ENCODE measurements at regions not wholly inside any gene's neighbourhood (a gene's known extent, or its start where the extent isn't known, plus 50 kb on each side); places are given as distances from the start of the nearest gene placed in this dataset.

GRCh38 chr13:80754441-80754840 lies 413.5 kb upstream of the SPRY2 start:
- TF ChIP-seq POLR2A (IDR thresholded peaks at IDR 0.05) = no peak
- no peak for TF ChIP-seq EP300 (IDR thresholded peaks at IDR 0.05)
- TF ChIP-seq, protein P1, sequence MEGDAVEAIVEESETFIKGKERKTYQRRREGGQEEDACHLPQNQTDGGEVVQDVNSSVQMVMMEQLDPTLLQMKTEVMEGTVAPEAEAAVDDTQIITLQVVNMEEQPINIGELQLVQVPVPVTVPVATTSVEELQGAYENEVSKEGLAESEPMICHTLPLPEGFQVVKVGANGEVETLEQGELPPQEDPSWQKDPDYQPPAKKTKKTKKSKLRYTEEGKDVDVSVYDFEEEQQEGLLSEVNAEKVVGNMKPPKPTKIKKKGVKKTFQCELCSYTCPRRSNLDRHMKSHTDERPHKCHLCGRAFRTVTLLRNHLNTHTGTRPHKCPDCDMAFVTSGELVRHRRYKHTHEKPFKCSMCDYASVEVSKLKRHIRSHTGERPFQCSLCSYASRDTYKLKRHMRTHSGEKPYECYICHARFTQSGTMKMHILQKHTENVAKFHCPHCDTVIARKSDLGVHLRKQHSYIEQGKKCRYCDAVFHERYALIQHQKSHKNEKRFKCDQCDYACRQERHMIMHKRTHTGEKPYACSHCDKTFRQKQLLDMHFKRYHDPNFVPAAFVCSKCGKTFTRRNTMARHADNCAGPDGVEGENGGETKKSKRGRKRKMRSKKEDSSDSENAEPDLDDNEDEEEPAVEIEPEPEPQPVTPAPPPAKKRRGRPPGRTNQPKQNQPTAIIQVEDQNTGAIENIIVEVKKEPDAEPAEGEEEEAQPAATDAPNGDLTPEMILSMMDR (IDR thresholded peaks at IDR 0.05) = no peak
- TF ChIP-seq POLR2AphosphoS5 (IDR thresholded peaks at IDR 0.05) = no peak
- Histone ChIP-seq H3K27ac (no peak overlapping the region), H3K9me3 (no peaks in the 10 kb centered on the region), H3K4me3 (no peak overlapping the region), H3K27me3 (no peaks in the 10 kb centered on the region), H3K4me1 (no peaks in the 10 kb centered on the region), H3K36me3 (no peaks in the 10 kb centered on the region)
- ATAC-seq = no peak
- 15 to 18% methylated on average over 1 of the region's 1 CpG for WGBS, 2 donors (ENCODE audit: low coverage in 1 of 2)

- ATAC-seq = no peak
- Histone ChIP-seq H3K27me3 (no peaks in the 10 kb centered on the region), H3K9me3 (no peaks in the 10 kb centered on the region), H3K4me1 (no peaks in the 10 kb centered on the region), H3K27ac (no peak overlapping the region), H3K36me3 (no peaks in the 10 kb centered on the region), H3K4me3 (no peak overlapping the region)
- no peak for TF ChIP-seq POLR2AphosphoS5 (IDR thresholded peaks at IDR 0.05)
- no peak for TF ChIP-seq EP300 (IDR thresholded peaks at IDR 0.05)
- TF ChIP-seq, protein P1 (IDR thresholded peaks at IDR 0.05) = no peak
- WGBS, 2 donors (ENCODE audit: low coverage in 1 of 2) = 16 to 18% methylated on average over 2 to 3 of the region's 3 CpGs
Observed at GRCh38 chr13:80753866-80754265, 412.9 kb upstream of the SPRY2 start.

- 93 to 100% methylated on average over 1 of the region's 1 CpG for WGBS, 2 donors (ENCODE audit: low coverage in 1 of 2)
- Histone ChIP-seq H3K4me3 (no peak overlapping the region), H3K4me1 (no peaks in the 10 kb centered on the region), H3K36me3 (no peaks in the 10 kb centered on the region), H3K27ac (no peak overlapping the region), H3K9me3 (no peaks in the 10 kb centered on the region), H3K27me3 (no peaks in the 10 kb centered on the region)
- TF ChIP-seq POLR2AphosphoS5 (IDR thresholded peaks at IDR 0.05) = no peak
- TF ChIP-seq, protein P1 (IDR thresholded peaks at IDR 0.05) = no peak
- TF ChIP-seq POLR2A (IDR thresholded peaks at IDR 0.05) = no peak
- TF ChIP-seq EP300 (IDR thresholded peaks at IDR 0.05) = no peak
- ATAC-seq = no peak
Observed at GRCh38 chr13:80751854-80752253, 410.9 kb upstream of the SPRY2 start.

DNA sequence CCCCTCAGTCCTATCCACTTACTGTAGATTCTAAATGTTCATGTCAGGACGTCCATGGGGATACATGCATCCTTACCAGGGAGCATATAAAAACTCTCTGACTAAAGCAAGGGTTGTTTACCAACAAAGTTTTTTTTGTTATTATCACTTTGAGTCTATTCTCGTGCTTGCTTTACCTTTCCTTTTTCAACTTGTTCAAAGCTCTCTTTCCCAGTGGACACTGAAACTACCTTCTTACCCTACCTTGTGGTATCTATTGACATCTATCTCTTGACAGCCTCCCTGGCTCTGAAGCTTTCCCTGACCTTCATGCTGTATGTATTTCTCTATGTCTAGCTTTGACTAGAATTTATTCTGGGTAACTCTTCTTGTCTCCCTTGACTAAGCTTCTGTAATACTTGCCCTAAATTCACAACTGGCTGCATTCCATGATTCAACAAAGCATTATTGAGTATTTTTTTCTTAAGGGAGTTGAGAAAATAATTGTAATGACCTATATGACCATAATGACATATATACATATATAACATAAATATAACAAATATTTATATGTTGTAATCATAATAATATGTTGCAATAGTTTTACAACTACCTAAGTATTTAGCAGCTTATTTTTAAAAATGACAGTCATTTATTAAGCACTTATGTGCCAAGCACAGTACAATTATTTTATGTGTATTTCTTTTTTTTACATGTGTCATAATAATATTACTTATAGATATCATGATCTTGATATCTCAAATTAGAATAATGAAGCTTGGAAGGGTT lies 403.4 kb upstream of the SPRY2 start:
- Histone ChIP-seq H3K4me1 (no peaks in the 10 kb centered on the region), H3K27ac (no peak overlapping the region), H3K27me3 (no peaks in the 10 kb centered on the region), H3K9me3 (no peaks in the 10 kb centered on the region), H3K36me3 (no peaks in the 10 kb centered on the region), H3K4me3 (no peak overlapping the region)
- WGBS, 2 donors (ENCODE audit: low coverage in 1 of 2) = 65 to 83% methylated on average over 1 to 2 of the region's 2 CpGs
- no peak for ATAC-seq
- TF ChIP-seq POLR2A (IDR thresholded peaks at IDR 0.05) (no peak), POLR2AphosphoS5 (IDR thresholded peaks at IDR 0.05) (no peak), EP300 (IDR thresholded peaks at IDR 0.05) (no peak)
- TF ChIP-seq, protein P1 (IDR thresholded peaks at IDR 0.05) = no peak

- Histone ChIP-seq H3K4me1 (no peaks in the 10 kb centered on the region), H3K36me3 (no peaks in the 10 kb centered on the region), H3K4me3 (no peak overlapping the region), H3K27me3 (no peaks in the 10 kb centered on the region), H3K27ac (no peak overlapping the region), H3K9me3 (peaks cover 0 to 10% (median 0%) of the 10 kb centered on the region in 3 donors)
- WGBS, 2 donors (ENCODE audit: low coverage in 1 of 2) = 20 to 42% methylated on average over 1 of the region's 1 CpG
- ATAC-seq = no peak
- no peak for TF ChIP-seq POLR2AphosphoS5 (IDR thresholded peaks at IDR 0.05)
- TF ChIP-seq EP300 (IDR thresholded peaks at IDR 0.05) = no peak
- TF ChIP-seq, protein P1 (IDR thresholded peaks at IDR 0.05) = no peak
- no peak for TF ChIP-seq POLR2A (IDR thresholded peaks at IDR 0.05)
Observed at GRCh38 chr13:80742033-80742432, 401.1 kb upstream of the SPRY2 start.

Measured in gastroesophageal sphincter (tissue), 4 donors.